GM18519 (cell line): ENCODE measurements at regions not wholly inside any gene's neighbourhood (a gene's known extent, or its start where the extent isn't known, plus 50 kb on each side); places are given as distances from the start of the nearest gene placed in this dataset.

ENCODE experiments used
- ATAC-seq: cut with Tn5 transposase; IDR thresholded peaks from one replicate; pipeline ENCODE4 v1.9.1; 2021; ENCODE audit warnings: mild to moderate bottlenecking, moderate library complexity; ENCODE audit not compliant: unreplicated experiment, low FRiP score

- ATAC-seq: no peak
Observed at GRCh38 chr5:152274224-152274623, 130.9 kb downstream of the NMUR2 start.

GRCh38 chr5:152271420-152271819 is 133.7 kb downstream of the NMUR2 start:
- ATAC-seq: no peak

- no peak for ATAC-seq
Observed at GRCh38 chr5:152270096-152270495, 135.0 kb downstream of the NMUR2 start.

- ATAC-seq: no peak
Observed at GRCh38 chr5:152269533-152269932, 135.5 kb downstream of the NMUR2 start.

GRCh38 chr5:152264645-152265254 is 140.3 kb downstream of the NMUR2 start:
- no peak for ATAC-seq

- ATAC-seq: no peak
Observed at GRCh38 chr5:152262667-152263066, 142.4 kb downstream of the NMUR2 start.

GRCh38 chr5:152260940-152261339 is 144.1 kb downstream of the NMUR2 start:
- ATAC-seq: no peak

GRCh38 chr5:152259702-152260101 is 145.4 kb downstream of the NMUR2 start:
- ATAC-seq: no peak

- ATAC-seq: no peak
Observed at GRCh38 chr5:152256580-152256979, 148.5 kb downstream of the NMUR2 start.

- ATAC-seq: no peak
Observed at GRCh38 chr5:152255411-152255810, 149.7 kb downstream of the NMUR2 start.

GRCh38 chr5:152247850-152248385 is 157.2 kb downstream of the NMUR2 start:
- no peak for ATAC-seq

GRCh38 chr5:152246401-152246800 is 158.7 kb downstream of the NMUR2 start:
- ATAC-seq: no peak

GRCh38 chr5:152237531-152237930 is 167.5 kb downstream of the NMUR2 start:
- ATAC-seq: no peak

GRCh38 chr5:152226191-152226590 is 178.9 kb downstream of the NMUR2 start:
- no peak for ATAC-seq

- no peak for ATAC-seq
Observed at GRCh38 chr5:152221721-152222629, 183.1 kb downstream of the NMUR2 start.

GRCh38 chr5:152218694-152219093 is 186.4 kb downstream of the NMUR2 start:
- no peak for ATAC-seq

- no peak for ATAC-seq
Observed at GRCh38 chr5:152205804-152206203, 199.3 kb downstream of the NMUR2 start.

- no peak for ATAC-seq
Observed at GRCh38 chr5:152202321-152202720, 202.8 kb downstream of the NMUR2 start.

GRCh38 chr5:152193391-152194107 is 211.5 kb downstream of the NMUR2 start:
- ATAC-seq: no peak

- ATAC-seq: no peak
Observed at GRCh38 chr5:152188251-152188650, 216.8 kb downstream of the NMUR2 start.

GRCh38 chr5:152187668-152188067 is 217.4 kb downstream of the NMUR2 start:
- ATAC-seq: no peak
